Natural killer cell treated with Interleukin-12 subunit alpha and Interleukin-12 subunit beta and Interleukin-15 and Interleukin-18, amount 100 ng/mL, for 72 hours (primary cell): ENCODE measurements at regions not wholly inside any gene's neighbourhood (a gene's known extent, or its start where the extent isn't known, plus 50 kb on each side); places are given as distances from the start of the nearest gene placed in this dataset.

Experiments
- ATAC-seq, 2 donors: fragments of 150-1000 bp; cut with Tn5 transposase in 1 of 2; sonication (Bioruptor Pico), chemical (Tn5 transposase) in 1 of 2; 2 replicates each; pipeline ENCODE4 v1.10.0; 2021
- DNase-seq: peaks from one replicate; pipeline ENCODE4 v3.0.0; 2022; ENCODE audit warnings: low spot score
- H3K27ac Mint-ChIP-seq, 2 donors: 1 replicate in 1 of 2; 2 replicates in 1 of 2; pipeline ENCODE4 v1.8.0; 2022; ENCODE audit warnings: mixed read lengths in 2 of 2, mild to moderate bottlenecking in 1 of 2, moderate library complexity in 1 of 2
- H3K27me3 Mint-ChIP-seq, 2 donors: 1 replicate in 1 of 2; 2 replicates in 1 of 2; pipeline ENCODE4 v1.8.0; 2022; ENCODE audit warnings: mixed read lengths in 2 of 2
- H3K36me3 Mint-ChIP-seq: one replicate; pipeline ENCODE4 v1.8.0; 2022; ENCODE audit warnings: mixed read lengths
- H3K4me1 Mint-ChIP-seq, 2 donors: 1 replicate in 1 of 2; 2 replicates in 1 of 2; pipeline ENCODE4 v1.8.0; 2022; ENCODE audit warnings: low read depth in 2 of 2, mixed read lengths in 2 of 2, mild to moderate bottlenecking in 1 of 2
- H3K4me3 Mint-ChIP-seq: one replicate; pipeline ENCODE4 v1.8.0; 2022; ENCODE audit warnings: mixed read lengths
- H3K9me3 Mint-ChIP-seq: 2 replicates; pipeline ENCODE4 v1.8.0; 2022; ENCODE audit warnings: mixed read lengths

DNA sequence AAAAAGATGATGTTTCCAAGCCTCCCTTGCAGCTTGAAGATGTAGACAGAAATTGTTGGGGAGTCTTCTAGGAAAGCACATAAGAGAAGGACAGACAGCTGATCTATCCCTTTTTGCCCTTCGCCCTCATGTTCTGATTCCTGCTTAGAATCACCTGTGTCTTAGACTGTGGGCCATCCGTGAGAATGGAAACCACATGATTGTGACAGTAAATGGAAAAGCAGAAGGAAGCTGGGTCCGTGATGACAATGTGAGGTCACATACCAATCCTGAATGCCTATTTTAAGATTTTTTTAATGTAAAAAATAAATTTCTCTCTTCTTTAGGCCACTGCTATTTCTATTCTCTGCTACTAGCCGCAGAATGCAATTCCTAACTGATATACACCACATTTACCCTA lies 67.7 kb upstream of the C1orf87 start:
- no peak overlapping the region for H3K4me3 Mint-ChIP-seq
- no peak overlapping the region for H3K27ac Mint-ChIP-seq
- no peaks in the 10 kb centered on the region for H3K27me3 Mint-ChIP-seq
- DNase-seq (no peak), ATAC-seq (no peak)
- H3K36me3 Mint-ChIP-seq, result no peaks in the 10 kb centered on the region
- H3K9me3 Mint-ChIP-seq, result no peaks in the 10 kb centered on the region
- H3K4me1 Mint-ChIP-seq, result no peaks in the 10 kb centered on the region

DNA sequence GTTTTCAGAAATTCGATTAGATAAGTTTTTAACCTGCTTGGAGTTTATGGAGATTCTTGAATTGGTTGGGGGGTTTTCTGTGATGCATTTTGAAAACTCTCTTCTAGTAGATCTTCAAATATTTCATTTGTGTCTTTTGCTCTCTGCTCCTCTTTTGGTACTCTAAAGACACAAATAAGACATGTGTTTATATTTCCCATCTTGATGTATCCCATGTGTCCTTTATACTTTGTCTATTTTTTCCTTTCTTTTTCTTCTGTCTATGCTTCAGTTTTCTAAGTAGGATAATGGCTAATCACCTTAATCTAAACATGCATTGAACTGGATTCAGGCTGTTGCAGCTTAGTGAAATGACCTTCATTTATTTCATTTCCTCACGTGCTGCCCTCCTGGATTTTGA lies 63.8 kb upstream of the C1orf87 start:
- ATAC-seq, result no peak
- Mint-ChIP-seq H3K36me3 (no peaks in the 10 kb centered on the region), H3K27ac (no peak overlapping the region), H3K4me3 (no peak overlapping the region), H3K27me3 (no peaks in the 10 kb centered on the region), H3K9me3 (no peaks in the 10 kb centered on the region), H3K4me1 (peaks cover 0 to 7% of the 10 kb centered on the region in 2 donors)
- DNase-seq, result no peak

DNA sequence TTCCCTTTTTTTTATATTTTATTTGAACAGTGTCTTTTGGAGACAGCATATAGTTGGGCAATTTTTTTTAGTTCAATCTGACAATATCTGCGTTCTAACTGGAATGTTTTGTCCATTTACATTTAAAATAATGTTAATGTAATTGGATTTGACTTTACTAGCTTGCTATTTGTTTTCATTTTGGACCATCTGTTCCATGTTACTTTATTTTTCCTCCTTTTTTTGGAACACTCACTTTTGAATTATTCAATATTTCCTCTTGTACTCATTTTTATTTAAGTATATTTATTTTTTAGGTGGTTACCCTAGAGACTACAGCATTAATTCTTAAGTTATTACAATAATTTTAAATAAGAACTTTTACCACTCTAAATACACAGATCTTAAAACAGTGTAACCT lies 62.8 kb upstream of the C1orf87 start:
- no peaks in the 10 kb centered on the region for H3K27me3 Mint-ChIP-seq
- no peak overlapping the region for H3K4me3 Mint-ChIP-seq
- no peak overlapping the region for H3K27ac Mint-ChIP-seq
- no peak for ATAC-seq
- no peaks in the 10 kb centered on the region for H3K36me3 Mint-ChIP-seq
- peaks cover 0 to 7% of the 10 kb centered on the region in 2 donors for H3K4me1 Mint-ChIP-seq
- DNase-seq, result no peak
- no peaks in the 10 kb centered on the region for H3K9me3 Mint-ChIP-seq

DNA sequence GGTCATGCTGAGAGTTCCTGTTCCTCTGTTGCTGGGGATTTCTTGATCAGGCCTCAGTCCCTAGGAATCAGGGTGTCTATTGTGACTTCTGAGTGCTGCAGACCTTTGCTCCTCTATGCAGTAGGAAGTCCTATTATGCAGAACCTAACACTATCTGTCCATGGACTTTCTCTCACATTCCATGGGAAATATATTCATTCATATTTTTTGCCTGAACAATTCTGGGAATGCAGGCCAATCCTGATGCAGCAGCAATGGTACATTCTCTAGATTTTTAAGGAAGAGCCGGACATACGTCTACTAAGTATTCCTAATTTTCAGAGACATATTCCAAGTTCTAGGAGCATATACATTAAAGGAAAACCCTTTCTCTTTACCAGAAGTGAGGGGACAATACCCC lies 61.1 kb upstream of the C1orf87 start:
- H3K4me1 Mint-ChIP-seq, result peaks cover 0 to 7% of the 10 kb centered on the region in 2 donors
- H3K27me3 Mint-ChIP-seq, result no peaks in the 10 kb centered on the region
- H3K4me3 Mint-ChIP-seq, result no peak overlapping the region
- no peak for ATAC-seq
- H3K9me3 Mint-ChIP-seq, result no peaks in the 10 kb centered on the region
- H3K36me3 Mint-ChIP-seq, result no peaks in the 10 kb centered on the region
- no peak overlapping the region for H3K27ac Mint-ChIP-seq
- DNase-seq, result no peak

DNA sequence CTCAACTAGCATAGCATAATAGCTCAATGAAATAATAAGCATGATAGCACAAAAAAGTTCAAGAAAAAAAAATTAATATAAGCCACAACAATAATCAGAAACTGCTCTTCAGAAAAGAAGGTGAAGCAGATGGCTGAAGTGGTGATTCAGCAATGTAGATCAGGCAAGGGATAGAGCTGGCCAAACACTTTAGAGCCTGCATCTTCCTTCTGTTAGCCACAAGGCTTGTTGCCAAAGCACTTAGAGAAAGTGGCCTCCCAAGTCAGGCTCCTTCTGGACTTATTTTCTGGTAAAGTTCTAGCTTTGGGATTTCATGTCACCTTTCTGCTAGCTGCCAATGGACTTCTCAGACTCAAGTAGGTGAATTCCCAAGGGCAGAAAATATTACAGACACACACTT lies 60.3 kb upstream of the C1orf87 start:
- no peak overlapping the region for H3K4me3 Mint-ChIP-seq
- H3K27ac Mint-ChIP-seq, result no peak overlapping the region
- no peak for ATAC-seq
- no peaks in the 10 kb centered on the region for H3K9me3 Mint-ChIP-seq
- H3K36me3 Mint-ChIP-seq, result no peaks in the 10 kb centered on the region
- peaks cover 0 to 7% of the 10 kb centered on the region in 2 donors for H3K4me1 Mint-ChIP-seq
- no peak for DNase-seq
- no peaks in the 10 kb centered on the region for H3K27me3 Mint-ChIP-seq

DNA sequence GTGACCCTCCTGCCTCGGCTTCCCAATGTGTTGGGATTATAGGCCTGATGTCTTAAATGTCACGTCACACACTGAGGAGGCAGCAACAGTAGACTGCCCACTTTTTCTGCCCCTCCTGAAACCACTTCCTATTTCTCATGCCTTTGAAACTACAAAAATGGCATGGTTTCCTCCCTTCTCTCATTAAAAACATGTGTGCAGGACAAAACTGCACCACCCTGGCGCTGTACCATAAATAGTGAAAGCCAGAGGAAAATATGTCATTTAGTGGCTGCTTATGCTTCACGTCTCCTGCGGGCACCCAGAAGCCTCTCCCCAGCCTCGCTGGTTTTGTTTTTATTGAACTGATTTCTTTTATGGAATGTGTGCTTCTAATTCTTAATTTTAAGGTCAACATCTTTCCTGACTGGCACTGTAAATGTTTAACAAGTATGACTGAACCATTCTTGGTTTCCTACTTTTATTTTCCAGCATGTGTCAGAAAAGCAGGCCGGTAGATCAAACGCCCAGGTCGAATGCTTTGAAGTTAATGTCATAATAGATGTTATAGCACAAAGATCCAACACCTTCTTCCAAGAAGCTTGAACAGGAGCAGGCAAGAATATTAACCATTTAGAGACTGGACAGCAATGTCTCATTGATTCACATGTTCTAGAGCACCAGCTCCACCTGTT lies 59.6 kb upstream of the C1orf87 start:
- peaks cover 0 to 7% of the 10 kb centered on the region in 2 donors for H3K4me1 Mint-ChIP-seq
- H3K27me3 Mint-ChIP-seq, result no peaks in the 10 kb centered on the region
- DNase-seq, result no peak
- no peak for ATAC-seq
- H3K36me3 Mint-ChIP-seq, result no peaks in the 10 kb centered on the region
- no peak overlapping the region for H3K4me3 Mint-ChIP-seq
- no peaks in the 10 kb centered on the region for H3K9me3 Mint-ChIP-seq
- H3K27ac Mint-ChIP-seq, result no peak overlapping the region

DNA sequence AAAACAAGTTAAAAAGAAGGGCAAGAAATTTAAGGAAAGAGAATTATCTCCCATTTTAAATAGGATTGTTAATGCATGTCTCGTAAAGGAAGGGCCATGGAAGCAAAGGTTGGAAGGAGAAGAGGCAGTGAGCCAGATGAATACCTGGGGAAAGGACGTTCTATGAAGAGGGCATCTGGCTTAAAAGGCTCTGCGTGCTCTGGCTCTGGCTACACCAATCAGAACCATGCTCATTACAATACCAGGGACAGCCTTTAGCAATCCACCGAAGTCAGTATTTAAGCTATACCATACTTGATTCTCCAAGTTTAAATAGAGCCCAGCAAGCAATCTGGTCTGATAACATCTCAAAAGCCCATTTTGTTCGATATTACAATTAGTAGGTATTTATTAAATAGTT lies 58.5 kb upstream of the C1orf87 start:
- Mint-ChIP-seq H3K4me3 (no peak overlapping the region), H3K27me3 (no peaks in the 10 kb centered on the region), H3K27ac (no peak overlapping the region), H3K9me3 (peaks cover 3% of the 10 kb centered on the region), H3K4me1 (peaks cover 0 to 7% of the 10 kb centered on the region in 2 donors), H3K36me3 (no peaks in the 10 kb centered on the region)
- DNase-seq (no peak), ATAC-seq (no peak)

DNA sequence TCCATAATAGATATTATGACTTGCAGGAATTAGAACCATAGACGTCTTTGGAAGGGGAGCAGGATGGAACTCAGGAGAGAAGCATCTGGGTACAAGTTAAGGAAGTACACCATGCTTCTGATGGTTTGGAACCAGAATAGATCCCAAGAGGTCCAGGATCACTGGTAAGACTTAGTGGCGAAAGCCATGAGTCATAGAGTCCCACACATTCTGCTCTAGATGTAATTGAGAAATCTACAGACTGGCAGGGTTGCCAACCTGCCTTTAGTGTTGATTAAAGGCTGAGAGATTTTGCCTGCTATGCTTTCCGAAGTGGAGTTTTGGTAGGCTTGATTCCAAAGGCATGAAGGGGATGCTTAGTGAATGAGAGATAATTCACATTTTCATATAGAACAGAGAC lies 57.1 kb upstream of the C1orf87 start:
- Mint-ChIP-seq H3K36me3 (no peaks in the 10 kb centered on the region), H3K4me1 (peaks cover 0 to 7% of the 10 kb centered on the region in 2 donors)

DNA sequence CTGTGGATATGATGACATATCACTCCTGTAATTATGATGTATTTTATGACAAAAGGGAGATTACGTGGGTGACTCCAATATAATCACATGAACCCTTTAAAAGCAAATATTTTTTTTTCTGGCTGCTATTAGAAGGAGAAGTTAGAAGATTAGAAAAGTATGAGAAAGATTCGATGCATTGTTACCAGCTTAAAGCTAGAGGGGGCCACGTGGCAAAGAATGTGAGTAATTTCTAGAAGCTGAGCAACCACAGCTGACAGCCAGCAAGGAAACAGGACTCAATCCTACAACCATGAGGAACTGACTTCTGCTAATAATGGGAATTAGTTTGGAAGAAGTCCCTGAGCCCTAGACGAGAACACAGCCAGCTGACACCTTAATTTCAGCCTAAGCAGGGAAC lies 56.3 kb upstream of the C1orf87 start:
- Mint-ChIP-seq H3K4me3 (no peak overlapping the region), H3K9me3 (peaks cover 3% of the 10 kb centered on the region)

More for the DNA sequence above, 57.1 kb upstream of the C1orf87 start:
- no peak for ATAC-seq
- no peak for DNase-seq
- Mint-ChIP-seq H3K27me3 (no peaks in the 10 kb centered on the region), H3K27ac (no peak overlapping the region), H3K9me3 (peaks cover 3% of the 10 kb centered on the region), H3K4me3 (no peak overlapping the region)

DNA sequence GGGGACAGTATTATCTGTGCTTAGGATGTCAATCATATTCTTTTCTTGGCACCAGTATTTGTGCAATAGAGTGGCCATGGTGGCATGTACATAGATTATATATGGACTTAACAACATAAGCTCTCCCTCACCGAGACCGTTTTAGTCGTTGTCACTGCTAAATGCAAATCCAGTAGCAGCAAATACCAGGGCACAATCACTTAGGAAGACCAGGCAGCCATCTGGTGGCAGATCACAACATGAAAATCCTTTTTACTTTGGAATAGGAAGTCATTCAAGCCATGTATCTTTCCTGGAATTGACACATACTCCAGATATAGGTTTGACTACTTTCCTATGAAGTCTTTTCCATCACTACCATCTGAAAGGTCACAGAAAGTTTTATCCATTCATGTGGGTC lies 53.2 kb upstream of the C1orf87 start:
- H3K9me3 Mint-ChIP-seq, result peaks cover 3% of the 10 kb centered on the region
- no peak for ATAC-seq
- no peaks in the 10 kb centered on the region for H3K36me3 Mint-ChIP-seq
- H3K4me3 Mint-ChIP-seq, result no peak overlapping the region
- H3K27ac Mint-ChIP-seq, result no peak overlapping the region
- no peaks in the 10 kb centered on the region for H3K27me3 Mint-ChIP-seq
- no peaks in the 10 kb centered on the region for H3K4me1 Mint-ChIP-seq
- DNase-seq, result no peak

More for the DNA sequence above, 56.3 kb upstream of the C1orf87 start:
- ATAC-seq (no peak), DNase-seq (no peak)
- Mint-ChIP-seq H3K27ac (no peak overlapping the region), H3K36me3 (no peaks in the 10 kb centered on the region), H3K4me1 (peaks cover 0 to 7% of the 10 kb centered on the region in 2 donors), H3K27me3 (no peaks in the 10 kb centered on the region)
